ENCODE measurements at regions not wholly inside any gene's neighbourhood (a gene's known extent, or its start where the extent isn't known, plus 50 kb on each side); places are given as distances from the start of the nearest gene placed in this dataset.

- TF ChIP-seq CTCF (conservative IDR thresholded peaks at IDR 0.05; ENCODE audit: low read length) = no peak
- TF ChIP-seq EZH2phosphoT487 (IDR thresholded peaks at IDR 0.05; ENCODE audit: borderline replicate concordance, low read depth, low read length) = no peak
Measured at GRCh38 chr3:130839813-130840212, 54.1 kb upstream of the ATP2C1 start.

Measured in OCI-LY7 (cell line).